Loucy (cell line): ENCODE measurements at regions not wholly inside any gene's neighbourhood (a gene's known extent, or its start where the extent isn't known, plus 50 kb on each side); places are given as distances from the start of the nearest gene placed in this dataset.

Experiments
- H2AFZ ChIP-seq: fragments of 200-600 bp; sonication (generic); 2 replicates; pipeline ENCODE4 v1.6.0; 2016; ENCODE audit warnings: antibody characterized with exemption, mild to moderate bottlenecking, low read length, moderate library complexity
- H3F3A ChIP-seq: fragments of 200-600 bp; 2 replicates; pipeline ENCODE4 v1.6.0; 2016; ENCODE audit warnings: antibody characterized with exemption, low read depth, mild to moderate bottlenecking
- H3K27me3 ChIP-seq: fragments of 200-600 bp; sonication (generic); 2 replicates; pipeline ENCODE4 v1.6.1; 2014; ENCODE audit warnings: low read length, mild to moderate bottlenecking; ENCODE audit not compliant: insufficient read depth, poor library complexity, severe bottlenecking
- H3K36me3 ChIP-seq: fragments of 200-600 bp; sonication (generic); 2 replicates; pipeline ENCODE4 v1.6.1; 2016; ENCODE audit warnings: low read length; ENCODE audit not compliant: insufficient read depth
- H3K4me1 ChIP-seq: fragments of 200-600 bp; sonication (generic); 2 replicates; pipeline ENCODE4 v1.5.1; 2014; ENCODE audit warnings: low read length, mild to moderate bottlenecking; ENCODE audit not compliant: insufficient read depth, poor library complexity, severe bottlenecking
- H3K4me2 ChIP-seq: fragments of 200-600 bp; sonication (generic); 2 replicates; pipeline ENCODE4 v1.6.0; 2014; ENCODE audit warnings: antibody characterized with exemption, low read length, low read depth, mild to moderate bottlenecking; ENCODE audit not compliant: poor library complexity, severe bottlenecking
- H3K4me3 ChIP-seq: fragments of 200-600 bp; sonication (generic); 2 replicates; pipeline ENCODE4 v1.5.1; 2014; ENCODE audit warnings: low read length, mild to moderate bottlenecking, mixed read lengths; ENCODE audit not compliant: poor library complexity, severe bottlenecking
- H3K79me2 ChIP-seq: fragments of 200-600 bp; sonication (generic); 2 replicates; pipeline ENCODE4 v1.6.1; 2014; ENCODE audit warnings: low read length; ENCODE audit not compliant: insufficient read depth
- H3K9ac ChIP-seq: fragments of 200-600 bp; sonication (generic); 2 replicates; pipeline ENCODE4 v1.6.0; 2014; ENCODE audit warnings: mild to moderate bottlenecking, low read depth, low read length, moderate library complexity; ENCODE audit not compliant: poor library complexity, severe bottlenecking
- H3K9me2 ChIP-seq: fragments of 200-600 bp; sonication (generic); replicated peaks from 2 replicates; pipeline ENCODE4 v1.6.1; 2016; ENCODE audit warnings: low read depth, low read length, mixed read lengths
- H3K9me3 ChIP-seq: fragments of 200-600 bp; sonication (generic); 2 replicates; pipeline ENCODE4 v1.6.1; 2014; ENCODE audit warnings: mild to moderate bottlenecking, antibody characterized with exemption, low read length, low read depth; ENCODE audit not compliant: insufficient read depth
- H4K20me1 ChIP-seq: fragments of 200-600 bp; sonication (generic); 2 replicates; pipeline ENCODE4 v1.6.0; 2014; ENCODE audit warnings: antibody characterized with exemption, low read length, mild to moderate bottlenecking; ENCODE audit not compliant: insufficient read depth, poor library complexity, severe bottlenecking
- EZH2phosphoT487 ChIP-seq: fragments of 200-600 bp; IDR thresholded peaks from 2 replicates; pipeline ENCODE4 v1.6.1; 2018; ENCODE audit warnings: antibody characterized with exemption, mild to moderate bottlenecking, moderate library complexity, borderline replicate concordance
- TF ChIP-seq, protein P1 (sequence below): fragments of 200-600 bp; sonication (generic); conservative IDR thresholded peaks from 2 replicates; pipeline ENCODE4 v1.5.1; 2014; ENCODE audit warnings: mild to moderate bottlenecking, antibody characterized with exemption, low read length

- no peaks in the 10 kb centered on the region for H3K27me3 ChIP-seq
- H4K20me1 ChIP-seq, result no peaks in the 10 kb centered on the region
- H3K9me3 ChIP-seq, result no peaks in the 10 kb centered on the region
- no peaks in the 10 kb centered on the region for H3F3A ChIP-seq
- TF ChIP-seq, protein P1, sequence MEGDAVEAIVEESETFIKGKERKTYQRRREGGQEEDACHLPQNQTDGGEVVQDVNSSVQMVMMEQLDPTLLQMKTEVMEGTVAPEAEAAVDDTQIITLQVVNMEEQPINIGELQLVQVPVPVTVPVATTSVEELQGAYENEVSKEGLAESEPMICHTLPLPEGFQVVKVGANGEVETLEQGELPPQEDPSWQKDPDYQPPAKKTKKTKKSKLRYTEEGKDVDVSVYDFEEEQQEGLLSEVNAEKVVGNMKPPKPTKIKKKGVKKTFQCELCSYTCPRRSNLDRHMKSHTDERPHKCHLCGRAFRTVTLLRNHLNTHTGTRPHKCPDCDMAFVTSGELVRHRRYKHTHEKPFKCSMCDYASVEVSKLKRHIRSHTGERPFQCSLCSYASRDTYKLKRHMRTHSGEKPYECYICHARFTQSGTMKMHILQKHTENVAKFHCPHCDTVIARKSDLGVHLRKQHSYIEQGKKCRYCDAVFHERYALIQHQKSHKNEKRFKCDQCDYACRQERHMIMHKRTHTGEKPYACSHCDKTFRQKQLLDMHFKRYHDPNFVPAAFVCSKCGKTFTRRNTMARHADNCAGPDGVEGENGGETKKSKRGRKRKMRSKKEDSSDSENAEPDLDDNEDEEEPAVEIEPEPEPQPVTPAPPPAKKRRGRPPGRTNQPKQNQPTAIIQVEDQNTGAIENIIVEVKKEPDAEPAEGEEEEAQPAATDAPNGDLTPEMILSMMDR, result no peak
- TF ChIP-seq EZH2phosphoT487, result no peak
- H2AFZ ChIP-seq, result no peak overlapping the region
- no peaks in the 10 kb centered on the region for H3K4me1 ChIP-seq
- H3K9ac ChIP-seq, result no peak overlapping the region
- H3K36me3 ChIP-seq, result no peaks in the 10 kb centered on the region
- no peak overlapping the region for H3K4me3 ChIP-seq
- H3K4me2 ChIP-seq, result no peak overlapping the region
- no peaks in the 10 kb centered on the region for H3K79me2 ChIP-seq
- H3K9me2 ChIP-seq, result no peaks in the 10 kb centered on the region
Measured at GRCh38 chr3:90128391-90128790, 1021.0 kb downstream of the EPHA3 start.

GRCh38 chr3:90129730-90130129 is 1022.3 kb downstream of the EPHA3 start:
- TF ChIP-seq EZH2phosphoT487, result no peak
- TF ChIP-seq, protein P1, result no peak
- Histone ChIP-seq H3K4me2 (no peak overlapping the region), H3K9me2 (no peaks in the 10 kb centered on the region), H3K9ac (no peak overlapping the region), H3K27me3 (no peaks in the 10 kb centered on the region), H3K9me3 (no peaks in the 10 kb centered on the region), H3F3A (no peaks in the 10 kb centered on the region), H3K4me3 (no peak overlapping the region), H2AFZ (no peak overlapping the region), H3K4me1 (no peaks in the 10 kb centered on the region), H3K79me2 (no peaks in the 10 kb centered on the region), H3K36me3 (no peaks in the 10 kb centered on the region), H4K20me1 (no peaks in the 10 kb centered on the region)

DNA sequence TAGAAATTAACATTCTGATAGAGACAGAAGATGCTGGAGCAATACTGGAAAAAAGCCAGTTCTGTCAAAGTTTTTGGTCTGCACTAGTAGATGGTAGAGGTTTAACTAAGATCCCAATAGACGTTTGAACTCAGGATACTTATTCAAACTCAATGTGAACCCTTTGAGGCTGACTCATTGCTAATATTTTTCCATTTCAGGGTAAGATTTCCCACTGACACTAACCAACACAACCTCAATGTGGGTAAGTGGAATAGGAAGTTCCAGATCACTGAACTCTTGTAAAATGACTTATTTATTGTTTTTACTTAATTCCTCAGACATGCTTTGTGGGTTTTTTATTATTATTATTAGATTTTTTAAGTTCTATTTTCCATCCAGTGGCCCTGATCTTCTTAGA is 1024.8 kb downstream of the EPHA3 start:
- no peaks in the 10 kb centered on the region for H3K36me3 ChIP-seq
- H3K4me2 ChIP-seq, result no peak overlapping the region
- H3K9ac ChIP-seq, result no peak overlapping the region
- H2AFZ ChIP-seq, result no peak overlapping the region
- TF ChIP-seq EZH2phosphoT487, result no peak
- TF ChIP-seq, protein P1, result no peak
- no peaks in the 10 kb centered on the region for H3K4me1 ChIP-seq
- H3K27me3 ChIP-seq, result no peaks in the 10 kb centered on the region
- no peaks in the 10 kb centered on the region for H3K9me2 ChIP-seq
- H3F3A ChIP-seq, result no peaks in the 10 kb centered on the region
- H3K79me2 ChIP-seq, result no peaks in the 10 kb centered on the region
- no peak overlapping the region for H3K4me3 ChIP-seq
- H3K9me3 ChIP-seq, result no peaks in the 10 kb centered on the region
- no peaks in the 10 kb centered on the region for H4K20me1 ChIP-seq
